GDM1 (cell line): ENCODE measurements at regions not wholly inside any gene's neighbourhood (a gene's known extent, or its start where the extent isn't known, plus 50 kb on each side); places are given as distances from the start of the nearest gene placed in this dataset.

Source experiments
- DNase-seq: peaks from one replicate; lab custom pipeline; 2025; lab: John Stamatoyannopoulos, UW

- DNase-seq, result no peak
Measured at GRCh38 chr11:116532066-116532465, 240.7 kb downstream of the BUD13 start.

GRCh38 chr11:116530705-116531104 lies 242.1 kb downstream of the BUD13 start:
- DNase-seq, result no peak

- no peak for DNase-seq
Measured at GRCh38 chr11:116529271-116529670, 243.5 kb downstream of the BUD13 start.

- DNase-seq, result no peak
Measured at GRCh38 chr11:116527180-116527991, 245.4 kb downstream of the BUD13 start.

GRCh38 chr11:116525961-116526495 lies 246.8 kb downstream of the BUD13 start:
- no peak for DNase-seq

- no peak for DNase-seq
Measured at GRCh38 chr11:116519499-116519898, 253.3 kb downstream of the BUD13 start.

GRCh38 chr11:116518141-116518540 lies 254.6 kb downstream of the BUD13 start:
- no peak for DNase-seq

DNA sequence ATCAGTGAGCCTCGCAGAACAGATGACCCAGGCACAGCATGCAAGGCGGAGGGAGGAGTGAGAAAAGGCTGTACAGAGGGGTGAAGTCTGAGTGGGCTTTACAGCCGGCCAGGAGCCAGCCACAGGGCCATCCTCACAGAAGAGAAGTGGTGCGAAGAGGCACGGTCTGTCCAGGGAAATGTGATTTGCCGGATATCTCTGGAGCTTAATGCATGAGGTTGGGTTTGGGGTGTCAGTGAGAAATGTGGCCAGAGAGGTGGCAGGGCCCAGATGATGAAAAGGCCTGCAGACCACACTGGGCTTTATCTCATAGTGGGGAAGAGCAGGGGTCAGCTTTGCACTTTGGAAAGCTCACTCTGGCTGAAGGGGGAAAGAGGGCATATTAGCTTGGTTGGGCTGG lies 255.2 kb downstream of the BUD13 start:
- DNase-seq, result no peak

GRCh38 chr11:116517077-116517476 lies 255.7 kb downstream of the BUD13 start:
- DNase-seq, result no peak

- no peak for DNase-seq
Measured at GRCh38 chr11:116515664-116516184, 257.1 kb downstream of the BUD13 start.

DNA sequence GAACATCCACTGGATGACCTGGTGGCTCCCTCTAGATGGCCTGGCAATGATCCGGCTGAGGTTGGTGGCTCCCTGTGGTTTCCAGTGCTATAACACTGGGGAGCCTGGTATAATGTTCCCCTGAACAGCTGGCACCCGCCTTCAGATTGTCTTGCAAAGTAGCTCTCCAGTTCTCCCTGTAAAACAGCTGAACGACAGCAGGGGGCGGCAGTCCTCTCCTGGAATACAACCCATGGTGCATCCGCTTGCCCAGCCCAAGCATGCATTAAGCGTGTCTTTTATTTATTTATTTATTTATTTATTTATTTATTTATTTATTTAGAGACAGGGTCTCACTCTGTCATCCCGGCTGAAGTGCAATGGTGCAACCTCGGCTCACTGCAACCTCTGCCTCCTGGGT lies 258.9 kb downstream of the BUD13 start:
- DNase-seq, result peak; percentile 4

DNA sequence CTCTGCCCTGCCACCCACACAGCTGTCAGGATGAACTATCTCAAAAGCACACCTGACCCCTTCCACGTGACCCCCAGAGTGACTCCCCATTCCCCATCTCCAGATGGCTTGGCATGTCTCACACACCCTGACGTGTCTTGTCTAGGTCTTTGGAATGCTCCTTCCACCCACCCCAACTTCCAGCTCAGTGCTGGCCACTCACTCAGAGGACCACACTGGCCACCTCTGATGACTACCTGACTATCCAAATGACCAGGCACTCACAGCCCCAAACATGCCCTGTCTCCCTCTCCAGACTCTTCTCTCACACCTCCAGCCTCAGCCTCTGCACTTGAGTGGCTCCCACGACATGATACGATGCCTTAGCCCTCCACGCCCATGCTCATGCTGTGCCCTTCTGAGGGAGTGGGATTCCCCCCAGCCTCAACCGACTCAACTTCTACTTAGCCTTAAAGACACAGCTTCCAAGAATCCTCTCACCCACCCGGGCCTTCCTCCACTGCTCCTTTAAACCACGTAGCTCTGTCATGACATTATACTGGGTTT lies 259.4 kb downstream of the BUD13 start:
- no peak for DNase-seq

DNA sequence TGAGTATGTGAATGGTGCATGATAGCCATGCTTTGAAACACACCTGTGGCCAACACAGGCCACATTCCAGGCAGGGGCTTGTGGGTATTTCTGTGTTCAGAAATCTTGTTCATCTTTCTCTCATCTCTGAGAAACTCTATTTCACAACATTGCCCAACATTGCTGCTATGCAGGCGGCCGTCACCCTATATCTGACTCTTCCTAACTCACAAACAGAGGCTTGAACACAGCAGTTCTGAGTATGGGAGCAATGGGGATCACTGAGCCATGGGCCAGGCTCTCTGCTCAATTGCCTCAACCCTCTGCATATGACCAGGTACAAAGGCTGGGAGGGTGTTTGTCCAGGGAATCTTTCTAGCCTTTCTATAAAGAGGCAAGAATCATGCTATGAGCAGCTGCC lies 259.9 kb downstream of the BUD13 start:
- no peak for DNase-seq

GRCh38 chr11:116511684-116512083 lies 261.1 kb downstream of the BUD13 start:
- DNase-seq, result no peak

GRCh38 chr11:116510886-116511650 lies 261.7 kb downstream of the BUD13 start:
- DNase-seq, result no peak

DNA sequence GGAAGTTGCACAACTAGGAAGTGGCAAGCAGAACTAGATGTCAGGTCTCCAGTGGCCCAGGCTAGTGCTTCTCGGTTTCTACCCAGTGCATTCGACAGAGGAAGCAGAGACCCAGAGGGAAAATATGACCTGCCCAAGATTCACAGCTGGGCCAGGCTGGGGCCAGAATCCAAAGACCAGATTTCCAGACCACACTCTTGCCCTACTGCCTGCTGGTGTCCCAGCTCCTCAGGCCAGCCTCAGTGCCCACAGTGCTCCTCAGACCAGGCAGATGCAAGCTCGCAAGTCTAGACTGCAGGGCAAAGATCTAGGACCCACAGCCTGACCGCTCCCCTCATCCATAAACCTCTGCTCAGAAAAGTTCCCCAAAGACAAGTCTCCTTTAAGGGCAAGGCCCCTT lies 262.6 kb downstream of the BUD13 start:
- DNase-seq, result no peak

GRCh38 chr11:116509551-116509950 lies 263.2 kb downstream of the BUD13 start:
- DNase-seq, result no peak

DNA sequence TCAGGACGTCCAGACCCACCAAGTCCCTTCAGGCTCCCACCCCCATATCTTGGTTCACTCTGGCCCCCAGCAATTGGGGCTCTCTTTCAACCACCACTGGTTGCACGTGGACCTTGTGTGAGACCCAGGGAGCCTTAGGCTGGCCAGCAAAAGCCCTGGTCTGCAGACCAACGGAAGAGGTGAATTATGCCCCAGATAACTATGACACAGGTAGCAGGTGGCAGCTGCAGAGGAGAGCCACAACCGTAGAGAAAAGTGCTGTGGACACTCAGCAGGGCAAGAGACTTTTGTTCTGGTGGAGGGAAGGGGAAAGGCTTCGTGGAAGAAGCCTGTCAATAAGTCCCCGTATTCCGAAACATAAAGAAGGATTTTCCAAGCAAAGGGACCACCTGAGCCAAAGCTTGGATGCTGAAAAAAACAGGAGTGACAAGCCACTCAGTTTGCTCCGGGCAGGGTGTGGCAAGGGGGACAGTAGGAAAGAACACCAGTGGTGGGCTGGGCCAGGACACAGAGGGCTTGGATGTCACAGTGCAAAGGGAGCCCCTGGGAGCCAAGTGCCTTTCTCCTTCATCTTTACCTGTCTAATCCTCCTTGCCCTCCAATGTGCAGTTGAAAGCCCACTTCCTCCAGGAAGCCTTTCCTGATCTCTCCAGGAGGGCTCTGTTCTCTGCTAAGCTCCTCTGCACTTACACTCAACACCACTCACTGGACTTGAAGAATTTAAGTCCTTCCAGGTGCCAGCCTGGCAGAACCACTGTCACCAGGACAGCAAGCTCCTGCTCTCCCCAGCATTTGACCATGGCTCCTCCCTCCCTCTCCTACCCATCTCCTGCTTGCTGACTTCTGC lies 264.7 kb downstream of the BUD13 start:
- no peak for DNase-seq

DNA sequence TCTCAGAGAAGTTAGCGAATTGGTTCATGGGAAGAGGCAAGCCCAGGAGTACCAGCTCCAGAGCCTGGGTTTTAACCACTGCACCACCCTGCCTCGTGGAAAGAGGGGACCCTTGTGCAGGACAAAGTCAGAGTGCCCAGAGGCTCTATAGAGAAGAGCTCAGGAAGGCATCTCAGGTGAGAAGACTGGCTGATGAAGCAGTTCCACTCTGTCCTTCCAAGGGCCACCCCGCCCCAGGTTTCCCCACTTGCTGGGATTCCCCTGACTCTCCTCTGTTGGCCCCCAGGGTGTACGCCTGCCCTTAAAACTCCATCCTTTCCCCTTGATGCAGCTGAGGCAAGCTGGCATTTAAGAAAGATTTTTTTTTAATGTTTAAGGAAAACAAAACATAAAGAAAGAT lies 265.8 kb downstream of the BUD13 start:
- no peak for DNase-seq

GRCh38 chr11:116506263-116506825 lies 266.4 kb downstream of the BUD13 start:
- no peak for DNase-seq
